Rectal smooth muscle tissue (tissue), 1 donor: ENCODE measurements at regions not wholly inside any gene's neighbourhood (a gene's known extent, or its start where the extent isn't known, plus 50 kb on each side); places are given as distances from the start of the nearest gene placed in this dataset.
A peak's percentile ranks its signal among the peaks of the same experiment; 100 is the strongest.

Experiments
- H3K27ac ChIP-seq: one replicate; pipeline ENCODE4 v1.7.0; 2013; ENCODE audit warnings: low read depth, low read length, inconsistent platforms
- H3K27me3 ChIP-seq: one replicate; pipeline ENCODE4 v1.7.0; 2013; ENCODE audit warnings: low read length; ENCODE audit not compliant: control insufficient read depth, insufficient read depth
- H3K36me3 ChIP-seq: one replicate; pipeline ENCODE4 v1.7.0; 2013; ENCODE audit warnings: low read length; ENCODE audit not compliant: control insufficient read depth, insufficient read depth
- H3K4me1 ChIP-seq: one replicate; pipeline ENCODE4 v1.7.0; 2013; ENCODE audit warnings: low read length; ENCODE audit not compliant: control insufficient read depth, insufficient read depth
- H3K4me3 ChIP-seq: one replicate; pipeline ENCODE4 v1.7.0; 2013; ENCODE audit warnings: low read length
- H3K9ac ChIP-seq: one replicate; pipeline ENCODE4 v1.7.0; 2013; ENCODE audit warnings: low read length

GRCh38 chrX:69226459-69227158, 61.4 kb upstream of the PJA1 start:
- H3K27me3 ChIP-seq = peaks cover 4% of the 10 kb centered on the region
- no peak overlapping the region for H3K27ac ChIP-seq
- H3K4me1 ChIP-seq = no peaks in the 10 kb centered on the region
- H3K36me3 ChIP-seq = no peaks in the 10 kb centered on the region
- H3K9ac ChIP-seq = no peak overlapping the region
- no peak overlapping the region for H3K4me3 ChIP-seq

GRCh38 chrX:69222103-69223090, 57.1 kb upstream of the PJA1 start:
- H3K4me3 ChIP-seq = no peak overlapping the region
- H3K4me1 ChIP-seq = no peaks in the 10 kb centered on the region
- H3K27me3 ChIP-seq = peaks cover 8% of the 10 kb centered on the region
- no peak overlapping the region for H3K27ac ChIP-seq
- H3K36me3 ChIP-seq = no peaks in the 10 kb centered on the region
- no peak overlapping the region for H3K9ac ChIP-seq

GRCh38 chrX:69221239-69222102, 56.2 kb upstream of the PJA1 start:
- Histone ChIP-seq H3K27ac (no peak overlapping the region), H3K9ac (no peak overlapping the region)

GRCh38 chrX:69218407-69218997, 53.2 kb upstream of the PJA1 start:
- no peak overlapping the region for H3K27ac ChIP-seq
- no peak overlapping the region for H3K4me3 ChIP-seq
- peaks cover 10% of the 10 kb centered on the region for H3K27me3 ChIP-seq
- no peak overlapping the region for H3K9ac ChIP-seq
- peaks cover 6% of the 10 kb centered on the region for H3K4me1 ChIP-seq
- no peaks in the 10 kb centered on the region for H3K36me3 ChIP-seq

More at GRCh38 chrX:69221239-69222102, 56.2 kb upstream of the PJA1 start:
- peaks cover 5% of the 10 kb centered on the region for H3K4me1 ChIP-seq
- no peaks in the 10 kb centered on the region for H3K36me3 ChIP-seq
- H3K27me3 ChIP-seq = peaks cover 8% of the 10 kb centered on the region
- no peak overlapping the region for H3K4me3 ChIP-seq

GRCh38 chrX:69216911-69217310, 51.7 kb upstream of the PJA1 start:
- H3K36me3 ChIP-seq = no peaks in the 10 kb centered on the region
- no peak overlapping the region for H3K9ac ChIP-seq
- peaks cover 6% of the 10 kb centered on the region for H3K4me1 ChIP-seq
- H3K4me3 ChIP-seq = no peak overlapping the region
- peak overlapping the region; percentile 68 for H3K27ac ChIP-seq
- peaks cover 7% of the 10 kb centered on the region for H3K27me3 ChIP-seq

- H3K27ac ChIP-seq = peak overlapping the region; percentile 68
- no peak overlapping the region for H3K9ac ChIP-seq
- peaks cover 6% of the 10 kb centered on the region for H3K4me1 ChIP-seq
- no peak overlapping the region for H3K4me3 ChIP-seq
- no peaks in the 10 kb centered on the region for H3K36me3 ChIP-seq
- H3K27me3 ChIP-seq = peaks cover 5% of the 10 kb centered on the region
These were observed 51.2 kb upstream of the PJA1 start for GRCh38 chrX:69216446-69216845.

GRCh38 chrX:69215161-69215875, 50.1 kb upstream of the PJA1 start:
- no peak overlapping the region for H3K27ac ChIP-seq
- peaks cover 6% of the 10 kb centered on the region for H3K4me1 ChIP-seq
- H3K36me3 ChIP-seq = no peaks in the 10 kb centered on the region
- H3K4me3 ChIP-seq = no peak overlapping the region
- H3K27me3 ChIP-seq = peaks cover 5% of the 10 kb centered on the region
- H3K9ac ChIP-seq = no peak overlapping the region
